ENCODE measurements at regions not wholly inside any gene's neighbourhood (a gene's known extent, or its start where the extent isn't known, plus 50 kb on each side); places are given as distances from the start of the nearest gene placed in this dataset.

- Histone ChIP-seq H3K27ac (ENCODE audit: insufficient read depth, low read depth, low read length, poor library complexity, severe bottlenecking) (no peak overlapping the region), H3K36me3 (ENCODE audit: control insufficient read depth, insufficient read depth, low read length) (no peaks in the 10 kb centered on the region), H3K9me3 (ENCODE audit: control insufficient read depth, low read length) (no peaks in the 10 kb centered on the region), H3K4me1 (ENCODE audit: control insufficient read depth, insufficient read depth, low read length) (no peaks in the 10 kb centered on the region), H3K27me3 (ENCODE audit: control insufficient read depth, insufficient read depth, low read length, poor library complexity, severe bottlenecking) (no peaks in the 10 kb centered on the region), H3K4me3 (ENCODE audit: insufficient read depth, low read depth, low read length) (no peak overlapping the region)
- WGBS, 2 experiments = 40 to 44% methylated on average over 2 of the region's 2 CpGs
Observed at GRCh38 chr4:175480404-175480803, 331.7 kb downstream of the GPM6A start.

- Histone ChIP-seq H3K9me3 (ENCODE audit: control insufficient read depth, low read length) (no peaks in the 10 kb centered on the region), H3K4me1 (ENCODE audit: control insufficient read depth, insufficient read depth, low read length) (no peaks in the 10 kb centered on the region), H3K27ac (ENCODE audit: insufficient read depth, low read depth, low read length, poor library complexity, severe bottlenecking) (no peak overlapping the region), H3K27me3 (ENCODE audit: control insufficient read depth, insufficient read depth, low read length, poor library complexity, severe bottlenecking) (no peaks in the 10 kb centered on the region), H3K36me3 (ENCODE audit: control insufficient read depth, insufficient read depth, low read length) (no peaks in the 10 kb centered on the region), H3K4me3 (ENCODE audit: insufficient read depth, low read depth, low read length) (no peak overlapping the region)
- whole genome bisulfite sequencing, 2 experiments = 92 to 95% methylated on average over 5 of the region's 5 CpGs
Observed at GRCh38 chr4:175499735-175500352, 312.2 kb downstream of the GPM6A start.

GRCh38 chr4:175504318-175504717, 307.7 kb downstream of the GPM6A start:
- no peaks in the 10 kb centered on the region for H3K27me3 ChIP-seq (ENCODE audit: control insufficient read depth, insufficient read depth, low read length, poor library complexity, severe bottlenecking)
- H3K36me3 ChIP-seq (ENCODE audit: control insufficient read depth, insufficient read depth, low read length) = no peaks in the 10 kb centered on the region
- H3K9me3 ChIP-seq (ENCODE audit: control insufficient read depth, low read length) = no peaks in the 10 kb centered on the region
- H3K27ac ChIP-seq (ENCODE audit: insufficient read depth, low read depth, low read length, poor library complexity, severe bottlenecking) = no peak overlapping the region
- H3K4me3 ChIP-seq (ENCODE audit: insufficient read depth, low read depth, low read length) = no peak overlapping the region
- H3K4me1 ChIP-seq (ENCODE audit: control insufficient read depth, insufficient read depth, low read length) = no peaks in the 10 kb centered on the region

- Histone ChIP-seq H3K27ac (ENCODE audit: insufficient read depth, low read depth, low read length, poor library complexity, severe bottlenecking) (no peak overlapping the region), H3K36me3 (ENCODE audit: control insufficient read depth, insufficient read depth, low read length) (no peaks in the 10 kb centered on the region), H3K9me3 (ENCODE audit: control insufficient read depth, low read length) (no peaks in the 10 kb centered on the region), H3K4me1 (ENCODE audit: control insufficient read depth, insufficient read depth, low read length) (no peaks in the 10 kb centered on the region), H3K4me3 (ENCODE audit: insufficient read depth, low read depth, low read length) (no peak overlapping the region), H3K27me3 (ENCODE audit: control insufficient read depth, insufficient read depth, low read length, poor library complexity, severe bottlenecking) (no peaks in the 10 kb centered on the region)
- WGBS, 2 experiments = 68% methylated on average over 2 of the region's 2 CpGs; no CpG with 5 or more reads in 1 of the 2 experiments
Observed at GRCh38 chr4:175509320-175509719, 302.7 kb downstream of the GPM6A start.

- H3K27me3 ChIP-seq (ENCODE audit: control insufficient read depth, insufficient read depth, low read length, poor library complexity, severe bottlenecking) = no peaks in the 10 kb centered on the region
- no peaks in the 10 kb centered on the region for H3K36me3 ChIP-seq (ENCODE audit: control insufficient read depth, insufficient read depth, low read length)
- H3K9me3 ChIP-seq (ENCODE audit: control insufficient read depth, low read length) = no peaks in the 10 kb centered on the region
- no peak overlapping the region for H3K27ac ChIP-seq (ENCODE audit: insufficient read depth, low read depth, low read length, poor library complexity, severe bottlenecking)
- no peak overlapping the region for H3K4me3 ChIP-seq (ENCODE audit: insufficient read depth, low read depth, low read length)
- no peaks in the 10 kb centered on the region for H3K4me1 ChIP-seq (ENCODE audit: control insufficient read depth, insufficient read depth, low read length)
- 96 to 100% methylated on average over 1 of the region's 1 CpG for WGBS, 2 experiments
Observed at GRCh38 chr4:175511861-175512260, 300.2 kb downstream of the GPM6A start.

GRCh38 chr4:175514174-175514573, 297.9 kb downstream of the GPM6A start:
- no peaks in the 10 kb centered on the region for H3K27me3 ChIP-seq (ENCODE audit: control insufficient read depth, insufficient read depth, low read length, poor library complexity, severe bottlenecking)
- H3K4me1 ChIP-seq (ENCODE audit: control insufficient read depth, insufficient read depth, low read length) = no peaks in the 10 kb centered on the region
- 89% methylated on average over 3 to 4 of the region's 5 CpGs for WGBS, 2 experiments

GRCh38 chr4:175530655-175531054, 281.4 kb downstream of the GPM6A start:
- H3K36me3 ChIP-seq (ENCODE audit: control insufficient read depth, insufficient read depth, low read length) = no peaks in the 10 kb centered on the region
- no peak overlapping the region for H3K27ac ChIP-seq (ENCODE audit: insufficient read depth, low read depth, low read length, poor library complexity, severe bottlenecking)
- no peak overlapping the region for H3K4me3 ChIP-seq (ENCODE audit: insufficient read depth, low read depth, low read length)
- H3K4me1 ChIP-seq (ENCODE audit: control insufficient read depth, insufficient read depth, low read length) = no peaks in the 10 kb centered on the region
- H3K27me3 ChIP-seq (ENCODE audit: control insufficient read depth, insufficient read depth, low read length, poor library complexity, severe bottlenecking) = no peaks in the 10 kb centered on the region
- no peaks in the 10 kb centered on the region for H3K9me3 ChIP-seq (ENCODE audit: control insufficient read depth, low read length)
- 92 to 100% methylated on average over 2 to 3 of the region's 3 CpGs for WGBS, 2 experiments

More at GRCh38 chr4:175514174-175514573, 297.9 kb downstream of the GPM6A start:
- H3K36me3 ChIP-seq (ENCODE audit: control insufficient read depth, insufficient read depth, low read length) = no peaks in the 10 kb centered on the region
- H3K27ac ChIP-seq (ENCODE audit: insufficient read depth, low read depth, low read length, poor library complexity, severe bottlenecking) = no peak overlapping the region
- no peak overlapping the region for H3K4me3 ChIP-seq (ENCODE audit: insufficient read depth, low read depth, low read length)
- H3K9me3 ChIP-seq (ENCODE audit: control insufficient read depth, low read length) = no peaks in the 10 kb centered on the region

GRCh38 chr4:175531405-175532091, 280.5 kb downstream of the GPM6A start:
- no peaks in the 10 kb centered on the region for H3K9me3 ChIP-seq (ENCODE audit: control insufficient read depth, low read length)
- 98 to 99% methylated on average over 3 to 4 of the region's 4 CpGs for WGBS, 2 experiments
- H3K27ac ChIP-seq (ENCODE audit: insufficient read depth, low read depth, low read length, poor library complexity, severe bottlenecking) = no peak overlapping the region
- no peak overlapping the region for H3K4me3 ChIP-seq (ENCODE audit: insufficient read depth, low read depth, low read length)
- H3K36me3 ChIP-seq (ENCODE audit: control insufficient read depth, insufficient read depth, low read length) = no peaks in the 10 kb centered on the region
- no peaks in the 10 kb centered on the region for H3K4me1 ChIP-seq (ENCODE audit: control insufficient read depth, insufficient read depth, low read length)
- H3K27me3 ChIP-seq (ENCODE audit: control insufficient read depth, insufficient read depth, low read length, poor library complexity, severe bottlenecking) = no peaks in the 10 kb centered on the region

- Histone ChIP-seq H3K4me3 (ENCODE audit: insufficient read depth, low read depth, low read length) (no peak overlapping the region), H3K9me3 (ENCODE audit: control insufficient read depth, low read length) (no peaks in the 10 kb centered on the region), H3K27me3 (ENCODE audit: control insufficient read depth, insufficient read depth, low read length, poor library complexity, severe bottlenecking) (no peaks in the 10 kb centered on the region), H3K36me3 (ENCODE audit: control insufficient read depth, insufficient read depth, low read length) (no peaks in the 10 kb centered on the region), H3K4me1 (ENCODE audit: control insufficient read depth, insufficient read depth, low read length) (no peaks in the 10 kb centered on the region), H3K27ac (ENCODE audit: insufficient read depth, low read depth, low read length, poor library complexity, severe bottlenecking) (no peak overlapping the region)
- 33 to 59% methylated on average over 2 to 3 of the region's 6 CpGs for WGBS, 2 experiments
Observed at GRCh38 chr4:175536852-175537453, 275.1 kb downstream of the GPM6A start.

- no peak overlapping the region for H3K27ac ChIP-seq (ENCODE audit: insufficient read depth, low read depth, low read length, poor library complexity, severe bottlenecking)
- no peaks in the 10 kb centered on the region for H3K4me1 ChIP-seq (ENCODE audit: control insufficient read depth, insufficient read depth, low read length)
- no peaks in the 10 kb centered on the region for H3K27me3 ChIP-seq (ENCODE audit: control insufficient read depth, insufficient read depth, low read length, poor library complexity, severe bottlenecking)
- H3K36me3 ChIP-seq (ENCODE audit: control insufficient read depth, insufficient read depth, low read length) = no peaks in the 10 kb centered on the region
- H3K9me3 ChIP-seq (ENCODE audit: control insufficient read depth, low read length) = no peaks in the 10 kb centered on the region
- H3K4me3 ChIP-seq (ENCODE audit: insufficient read depth, low read depth, low read length) = no peak overlapping the region
- WGBS, 2 experiments = 100% methylated on average over 2 of the region's 2 CpGs; no CpG with 5 or more reads in 1 of the 2 experiments
Observed at GRCh38 chr4:175539498-175539897, 272.6 kb downstream of the GPM6A start.
